ENCODE measurements at regions not wholly inside any gene's neighbourhood (a gene's known extent, or its start where the extent isn't known, plus 50 kb on each side); places are given as distances from the start of the nearest gene placed in this dataset.

- no peak for DNase-seq
Measured at GRCh38 chr21:28826569-28826968, 166.1 kb downstream of the LTN1 start.

- DNase-seq = no peak
Measured at GRCh38 chr21:28826021-28826420, 166.7 kb downstream of the LTN1 start.

GRCh38 chr21:28823429-28823828 lies 169.2 kb downstream of the LTN1 start:
- DNase-seq = no peak

- peak; percentile 74 for DNase-seq
Measured at GRCh38 chr21:28822486-28823335, 170.0 kb downstream of the LTN1 start.

- DNase-seq = no peak
Measured at GRCh38 chr21:28822123-28822399, 170.6 kb downstream of the LTN1 start.

- DNase-seq = peak; percentile 23
Measured at GRCh38 chr21:28821276-28822122, 171.2 kb downstream of the LTN1 start.

- peak; percentile 23 for DNase-seq
Measured at GRCh38 chr21:28818663-28819278, 173.9 kb downstream of the LTN1 start.

- DNase-seq = no peak
Measured at GRCh38 chr21:28817871-28818270, 174.8 kb downstream of the LTN1 start.

- no peak for DNase-seq
Measured at GRCh38 chr21:28811860-28812259, 180.8 kb downstream of the LTN1 start.

- DNase-seq = no peak
Measured at GRCh38 chr21:28810826-28811524, 181.7 kb downstream of the LTN1 start.

GRCh38 chr21:28805885-28806284 lies 186.8 kb downstream of the LTN1 start:
- DNase-seq = no peak

- DNase-seq = no peak
Measured at GRCh38 chr21:28804089-28804670, 188.5 kb downstream of the LTN1 start.

- DNase-seq = no peak
Measured at GRCh38 chr21:28801906-28802305, 190.8 kb downstream of the LTN1 start.

- DNase-seq = no peak
Measured at GRCh38 chr21:28799926-28800325, 192.8 kb downstream of the LTN1 start.

GRCh38 chr21:28798798-28799197 lies 193.9 kb downstream of the LTN1 start:
- no peak for DNase-seq

GRCh38 chr21:28795251-28795650 lies 197.4 kb downstream of the LTN1 start:
- DNase-seq = no peak

- DNase-seq = no peak
Measured at GRCh38 chr21:28794371-28794851, 198.3 kb downstream of the LTN1 start.

GRCh38 chr21:28793043-28793442 lies 199.6 kb downstream of the LTN1 start:
- no peak for DNase-seq

GRCh38 chr21:28791595-28792282 lies 200.9 kb downstream of the LTN1 start:
- no peak for DNase-seq

GRCh38 chr21:28790335-28790734 lies 202.3 kb downstream of the LTN1 start:
- DNase-seq = no peak

GRCh38 chr21:28789523-28789922 lies 203.2 kb downstream of the LTN1 start:
- no peak for DNase-seq
